ENCODE measurements at regions not wholly inside any gene's neighbourhood (a gene's known extent, or its start where the extent isn't known, plus 50 kb on each side); places are given as distances from the start of the nearest gene placed in this dataset.

- FAIRE-seq (no peak), DNase-seq (ENCODE audit: insufficient read length, low spot score) (no peak)
- no peak for TF ChIP-seq POU2F2 (IDR thresholded peaks at IDR 0.05; ENCODE audit: low read depth, low read length)
- no peak for TF ChIP-seq PAX5 (IDR thresholded peaks at IDR 0.05; ENCODE audit: insufficient read depth, low read length, severe bottlenecking)
- no peak for TF ChIP-seq TAF1 (IDR thresholded peaks at IDR 0.05; ENCODE audit: low read depth, low read length)
- no peak for TF ChIP-seq POLR2AphosphoS5 (IDR thresholded peaks at IDR 0.05; ENCODE audit: low read depth, low read length)
- TF ChIP-seq POLR2A (IDR thresholded peaks at IDR 0.05; ENCODE audit: low read depth, low read length) = no peak
- no peak for TF ChIP-seq SPI1 (IDR thresholded peaks at IDR 0.05; ENCODE audit: low read depth, low read length)
These were observed 104.5 kb downstream of the CHST1 start for GRCh38 chr11:45560913-45561281.

GRCh38 chr11:45560155-45560912, 105.1 kb downstream of the CHST1 start:
- FAIRE-seq (no peak), DNase-seq (ENCODE audit: insufficient read length, low spot score) (no peak)
- TF ChIP-seq POLR2A (IDR thresholded peaks at IDR 0.05; ENCODE audit: low read depth, low read length) (no peak), POU2F2 (IDR thresholded peaks at IDR 0.05; ENCODE audit: low read depth, low read length) (no peak), TAF1 (IDR thresholded peaks at IDR 0.05; ENCODE audit: low read depth, low read length) (no peak), POLR2AphosphoS5 (IDR thresholded peaks at IDR 0.05; ENCODE audit: low read depth, low read length) (no peak), PAX5 (IDR thresholded peaks at IDR 0.05; ENCODE audit: insufficient read depth, low read length, severe bottlenecking) (no peak), SPI1 (IDR thresholded peaks at IDR 0.05; ENCODE audit: low read depth, low read length) (no peak)

GRCh38 chr11:45556851-45557707, 108.3 kb downstream of the CHST1 start:
- TF ChIP-seq POLR2A (IDR thresholded peaks at IDR 0.05; ENCODE audit: low read depth, low read length) (no peak), TAF1 (IDR thresholded peaks at IDR 0.05; ENCODE audit: low read depth, low read length) (no peak), POLR2AphosphoS5 (IDR thresholded peaks at IDR 0.05; ENCODE audit: low read depth, low read length) (no peak), SPI1 (IDR thresholded peaks at IDR 0.05; ENCODE audit: low read depth, low read length) (no peak), POU2F2 (IDR thresholded peaks at IDR 0.05; ENCODE audit: low read depth, low read length) (no peak), PAX5 (IDR thresholded peaks at IDR 0.05; ENCODE audit: insufficient read depth, low read length, severe bottlenecking) (no peak)

GRCh38 chr11:45554230-45554967, 111.0 kb downstream of the CHST1 start:
- FAIRE-seq (no peak), DNase-seq (ENCODE audit: insufficient read length, low spot score) (no peak)
- TF ChIP-seq POU2F2 (IDR thresholded peaks at IDR 0.05; ENCODE audit: low read depth, low read length) = no peak
- no peak for TF ChIP-seq SPI1 (IDR thresholded peaks at IDR 0.05; ENCODE audit: low read depth, low read length)

More at GRCh38 chr11:45556851-45557707, 108.3 kb downstream of the CHST1 start:
- DNase-seq (ENCODE audit: insufficient read length, low spot score) (no peak), FAIRE-seq (no peak)

GRCh38 chr11:45553383-45553936, 112.0 kb downstream of the CHST1 start:
- DNase-seq (ENCODE audit: insufficient read length, low spot score) = no peak
- FAIRE-seq = no peak
- TF ChIP-seq POU2F2 (IDR thresholded peaks at IDR 0.05; ENCODE audit: low read depth, low read length) = no peak
- TF ChIP-seq POLR2A (IDR thresholded peaks at IDR 0.05; ENCODE audit: low read depth, low read length) = no peak
- no peak for TF ChIP-seq PAX5 (IDR thresholded peaks at IDR 0.05; ENCODE audit: insufficient read depth, low read length, severe bottlenecking)
- no peak for TF ChIP-seq POLR2AphosphoS5 (IDR thresholded peaks at IDR 0.05; ENCODE audit: low read depth, low read length)
- no peak for TF ChIP-seq TAF1 (IDR thresholded peaks at IDR 0.05; ENCODE audit: low read depth, low read length)
- no peak for TF ChIP-seq SPI1 (IDR thresholded peaks at IDR 0.05; ENCODE audit: low read depth, low read length)

GRCh38 chr11:45551191-45551713, 114.2 kb downstream of the CHST1 start:
- FAIRE-seq (no peak), DNase-seq (ENCODE audit: insufficient read length, low spot score) (no peak)
- TF ChIP-seq PAX5 (IDR thresholded peaks at IDR 0.05; ENCODE audit: insufficient read depth, low read length, severe bottlenecking) = no peak
- TF ChIP-seq POLR2AphosphoS5 (IDR thresholded peaks at IDR 0.05; ENCODE audit: low read depth, low read length) = no peak
- TF ChIP-seq POU2F2 (IDR thresholded peaks at IDR 0.05; ENCODE audit: low read depth, low read length) = no peak
- no peak for TF ChIP-seq TAF1 (IDR thresholded peaks at IDR 0.05; ENCODE audit: low read depth, low read length)
- no peak for TF ChIP-seq POLR2A (IDR thresholded peaks at IDR 0.05; ENCODE audit: low read depth, low read length)
- no peak for TF ChIP-seq SPI1 (IDR thresholded peaks at IDR 0.05; ENCODE audit: low read depth, low read length)

DNA sequence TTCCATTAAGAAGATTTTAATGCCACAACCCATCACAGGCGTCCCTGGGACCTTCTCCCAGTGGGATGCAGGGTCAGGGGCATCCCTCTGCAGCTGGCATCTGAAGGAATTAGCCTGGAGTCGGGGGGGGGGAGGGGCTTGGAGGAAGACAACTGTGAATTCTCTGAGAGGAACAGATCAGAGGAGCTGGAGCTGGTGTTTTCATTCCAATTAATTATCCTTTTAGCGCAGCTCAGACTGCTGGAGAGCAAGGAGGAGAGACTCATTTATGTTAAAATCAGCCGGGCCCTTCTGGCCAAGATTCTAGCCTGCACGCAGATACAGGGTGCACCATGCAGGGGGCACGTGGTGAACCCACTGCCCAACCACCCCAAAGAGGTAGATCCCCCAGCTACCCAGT, 116.2 kb downstream of the CHST1 start:
- FAIRE-seq (no peak), DNase-seq (ENCODE audit: insufficient read length, low spot score) (no peak)
- no peak for TF ChIP-seq PAX5 (IDR thresholded peaks at IDR 0.05; ENCODE audit: insufficient read depth, low read length, severe bottlenecking)

DNA sequence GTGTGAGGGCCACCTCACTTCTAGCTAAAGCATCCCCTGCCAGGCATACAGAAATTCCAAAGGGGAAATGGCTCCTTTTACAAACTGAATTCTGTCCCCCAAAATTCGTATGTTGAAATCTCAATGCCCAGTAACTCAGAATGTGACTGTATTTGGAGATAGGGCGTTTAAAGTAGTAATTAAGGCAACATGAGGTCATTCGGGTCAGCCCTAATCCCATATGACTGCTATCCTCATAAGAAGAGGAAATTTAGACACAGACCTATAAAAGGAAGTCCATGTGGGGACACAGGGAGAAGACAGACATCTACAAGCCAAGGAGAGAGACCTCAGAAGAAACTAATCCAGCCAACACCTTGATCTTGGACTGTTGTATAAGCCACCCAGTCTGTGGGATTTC, 119.1 kb downstream of the CHST1 start:
- TF ChIP-seq PAX5 (IDR thresholded peaks at IDR 0.05; ENCODE audit: insufficient read depth, low read length, severe bottlenecking) = no peak
- TF ChIP-seq SPI1 (IDR thresholded peaks at IDR 0.05; ENCODE audit: low read depth, low read length) = no peak
- no peak for TF ChIP-seq POLR2A (IDR thresholded peaks at IDR 0.05; ENCODE audit: low read depth, low read length)
- no peak for TF ChIP-seq TAF1 (IDR thresholded peaks at IDR 0.05; ENCODE audit: low read depth, low read length)
- TF ChIP-seq POLR2AphosphoS5 (IDR thresholded peaks at IDR 0.05; ENCODE audit: low read depth, low read length) = no peak
- TF ChIP-seq POU2F2 (IDR thresholded peaks at IDR 0.05; ENCODE audit: low read depth, low read length) = no peak
- FAIRE-seq (no peak), DNase-seq (ENCODE audit: insufficient read length, low spot score) (no peak)

DNA sequence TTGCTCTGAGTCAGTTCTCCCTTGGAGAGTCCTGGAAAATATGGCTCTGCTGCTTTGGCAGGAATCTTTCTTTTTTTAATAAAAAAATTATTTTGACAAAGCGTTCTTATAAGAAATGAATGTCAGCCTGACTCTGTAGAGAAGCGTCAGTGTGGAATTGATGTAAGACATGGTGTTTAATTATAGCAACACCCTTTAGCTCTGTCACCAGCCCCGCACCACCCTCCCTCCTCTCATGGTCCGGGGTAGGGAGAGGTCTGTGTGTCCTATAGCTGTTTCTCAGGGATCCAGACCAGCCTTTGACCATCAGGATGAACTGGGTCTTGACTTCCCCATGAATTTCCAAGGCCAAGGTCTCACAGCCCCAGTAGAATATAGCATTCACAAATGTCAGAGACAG, 120.6 kb downstream of the CHST1 start:
- FAIRE-seq = no peak
- DNase-seq (ENCODE audit: insufficient read length, low spot score) = no peak
- TF ChIP-seq POLR2A (IDR thresholded peaks at IDR 0.05; ENCODE audit: low read depth, low read length) (no peak), TAF1 (IDR thresholded peaks at IDR 0.05; ENCODE audit: low read depth, low read length) (no peak), POU2F2 (IDR thresholded peaks at IDR 0.05; ENCODE audit: low read depth, low read length) (no peak), POLR2AphosphoS5 (IDR thresholded peaks at IDR 0.05; ENCODE audit: low read depth, low read length) (no peak), SPI1 (IDR thresholded peaks at IDR 0.05; ENCODE audit: low read depth, low read length) (no peak), PAX5 (IDR thresholded peaks at IDR 0.05; ENCODE audit: insufficient read depth, low read length, severe bottlenecking) (no peak)
